ENCODE measurements at regions not wholly inside any gene's neighbourhood (a gene's known extent, or its start where the extent isn't known, plus 50 kb on each side); places are given as distances from the start of the nearest gene placed in this dataset.
A peak's percentile ranks its signal among the peaks of the same experiment; 100 is the strongest.
"Not testable (repeated sequence)": the region's sequence is repeated elsewhere in the genome, so short reads cannot be mapped to it uniquely, and the experiment has no call there.

GRCh38 chr1:109857702-109858101 lies 52.9 kb upstream of the CSF1 start:
- H3K9ac ChIP-seq, result not testable (repeated sequence)
- H2AFZ ChIP-seq (replicated peaks), result peak overlapping the region; percentile 62
- H3K9me3 Mint-ChIP-seq, result peaks cover 14% of the 10 kb centered on the region

GRCh38 chr1:109855986-109856385 lies 54.7 kb upstream of the CSF1 start:
- not testable (repeated sequence) for H3K9me3 Mint-ChIP-seq; H3K4me2 ChIP-seq; H3K4me3 Mint-ChIP-seq; H3K36me3 Mint-ChIP-seq; H3K36me3 ChIP-seq; H2AFZ ChIP-seq (replicated peaks); H3K4me1 ChIP-seq; H3K27me3 Mint-ChIP-seq (ENCODE audit: insufficient read depth, low read depth); H3K27me3 ChIP-seq; H3K27ac Mint-ChIP-seq; H3F3A ChIP-seq (ENCODE audit: low read depth); H3K4me1 Mint-ChIP-seq; H3K27ac ChIP-seq; H3K9me3 ChIP-seq (ENCODE audit: low read depth); H3K9ac ChIP-seq; DNase-seq (ENCODE audit: low spot score); H3K79me2 ChIP-seq (ENCODE audit: low read depth); H3K4me3 ChIP-seq; H4K20me1 ChIP-seq (ENCODE audit: low read depth)

More at GRCh38 chr1:109857702-109858101, 52.9 kb upstream of the CSF1 start:
- DNase-seq (ENCODE audit: low spot score), result peak; percentile 27
- peak overlapping the region; percentile 3 for H3K4me2 ChIP-seq
- not testable (repeated sequence) for H3K4me1 Mint-ChIP-seq; H3K27me3 ChIP-seq; H3K79me2 ChIP-seq (ENCODE audit: low read depth); H3K27ac Mint-ChIP-seq; H3K9me3 ChIP-seq (ENCODE audit: low read depth); H3K36me3 ChIP-seq; H3F3A ChIP-seq (ENCODE audit: low read depth); H3K36me3 Mint-ChIP-seq; H3K4me3 Mint-ChIP-seq; H3K4me3 ChIP-seq; H3K27me3 Mint-ChIP-seq (ENCODE audit: insufficient read depth, low read depth); H3K27ac ChIP-seq; H3K4me1 ChIP-seq; H4K20me1 ChIP-seq (ENCODE audit: low read depth)

- not testable (repeated sequence) for H3K27me3 ChIP-seq; H3K36me3 ChIP-seq; H3K4me3 ChIP-seq; H3K9ac ChIP-seq; H3K4me2 ChIP-seq; H4K20me1 ChIP-seq (ENCODE audit: low read depth); H3K27ac ChIP-seq; H3K9me3 ChIP-seq (ENCODE audit: low read depth); H3K9me3 Mint-ChIP-seq; H3K36me3 Mint-ChIP-seq; H3K79me2 ChIP-seq (ENCODE audit: low read depth); H3K27me3 Mint-ChIP-seq (ENCODE audit: insufficient read depth, low read depth); DNase-seq (ENCODE audit: low spot score); H3F3A ChIP-seq (ENCODE audit: low read depth); H2AFZ ChIP-seq (replicated peaks); H3K27ac Mint-ChIP-seq; H3K4me3 Mint-ChIP-seq; H3K4me1 Mint-ChIP-seq
- peaks cover 15% of the 10 kb centered on the region for H3K4me1 ChIP-seq
Measured at GRCh38 chr1:109853972-109854371, 56.7 kb upstream of the CSF1 start.

- peak overlapping the region; percentile 42 for H2AFZ ChIP-seq (replicated peaks)
- not testable (repeated sequence) for H3F3A ChIP-seq (ENCODE audit: low read depth); H3K9me3 Mint-ChIP-seq; H3K27me3 ChIP-seq; H3K79me2 ChIP-seq (ENCODE audit: low read depth); H3K27ac ChIP-seq; H3K27ac Mint-ChIP-seq; H3K4me1 Mint-ChIP-seq; DNase-seq (ENCODE audit: low spot score); H3K9me3 ChIP-seq (ENCODE audit: low read depth); H3K4me2 ChIP-seq; H4K20me1 ChIP-seq (ENCODE audit: low read depth); H3K4me3 ChIP-seq; H3K9ac ChIP-seq; H3K36me3 Mint-ChIP-seq; H3K4me3 Mint-ChIP-seq; H3K27me3 Mint-ChIP-seq (ENCODE audit: insufficient read depth, low read depth); H3K36me3 ChIP-seq; H3K4me1 ChIP-seq
Measured at GRCh38 chr1:109852221-109853015, 58.2 kb upstream of the CSF1 start.

GRCh38 chr1:109850827-109851226 lies 59.8 kb upstream of the CSF1 start:
- Histone ChIP-seq H4K20me1 (ENCODE audit: low read depth) (no peaks in the 10 kb centered on the region), H3K4me3 (no peak overlapping the region), H3K9me3 (ENCODE audit: low read depth) (no peaks in the 10 kb centered on the region), H3K27me3 (no peaks in the 10 kb centered on the region), H3K4me1 (peaks cover 12% of the 10 kb centered on the region), H3K9ac (no peak overlapping the region), H2AFZ (replicated peaks) (no peak overlapping the region), H3K36me3 (no peaks in the 10 kb centered on the region), H3K79me2 (ENCODE audit: low read depth) (no peaks in the 10 kb centered on the region), H3K4me2 (no peak overlapping the region), H3K27ac (no peak overlapping the region), H3F3A (ENCODE audit: low read depth) (peaks cover 9% of the 10 kb centered on the region)
- Mint-ChIP-seq H3K27me3 (ENCODE audit: insufficient read depth, low read depth) (peaks cover 7% of the 10 kb centered on the region), H3K36me3 (no peaks in the 10 kb centered on the region), H3K4me1 (peaks cover 18% of the 10 kb centered on the region), H3K4me3 (no peak overlapping the region), H3K27ac (peak overlapping the region; percentile 78), H3K9me3 (peaks cover 2% of the 10 kb centered on the region)
- TF ChIP-seq EZH2 (IDR thresholded peaks at IDR 0.05) (no peak), CTCF (IDR thresholded peaks at IDR 0.05) (no peak), EZH2phosphoT487 (IDR thresholded peaks at IDR 0.05) (no peak)
- DNase-seq (ENCODE audit: low spot score), result no peak
